GM12872 (cell line): ENCODE measurements at regions not wholly inside any gene's neighbourhood (a gene's known extent, or its start where the extent isn't known, plus 50 kb on each side); places are given as distances from the start of the nearest gene placed in this dataset.

Source experiments
- TF ChIP-seq, protein P1 (sequence below): IDR thresholded peaks from 3 replicates; pipeline ENCODE4 v1.5.1; 2011; ENCODE audit warnings: low read depth, mild to moderate bottlenecking, low read length, moderate library complexity; ENCODE audit not compliant: insufficient read depth

GRCh38 chr3:16055606-16056211 lies 118.8 kb upstream of the GALNT15 start:
- TF ChIP-seq, protein P1, sequence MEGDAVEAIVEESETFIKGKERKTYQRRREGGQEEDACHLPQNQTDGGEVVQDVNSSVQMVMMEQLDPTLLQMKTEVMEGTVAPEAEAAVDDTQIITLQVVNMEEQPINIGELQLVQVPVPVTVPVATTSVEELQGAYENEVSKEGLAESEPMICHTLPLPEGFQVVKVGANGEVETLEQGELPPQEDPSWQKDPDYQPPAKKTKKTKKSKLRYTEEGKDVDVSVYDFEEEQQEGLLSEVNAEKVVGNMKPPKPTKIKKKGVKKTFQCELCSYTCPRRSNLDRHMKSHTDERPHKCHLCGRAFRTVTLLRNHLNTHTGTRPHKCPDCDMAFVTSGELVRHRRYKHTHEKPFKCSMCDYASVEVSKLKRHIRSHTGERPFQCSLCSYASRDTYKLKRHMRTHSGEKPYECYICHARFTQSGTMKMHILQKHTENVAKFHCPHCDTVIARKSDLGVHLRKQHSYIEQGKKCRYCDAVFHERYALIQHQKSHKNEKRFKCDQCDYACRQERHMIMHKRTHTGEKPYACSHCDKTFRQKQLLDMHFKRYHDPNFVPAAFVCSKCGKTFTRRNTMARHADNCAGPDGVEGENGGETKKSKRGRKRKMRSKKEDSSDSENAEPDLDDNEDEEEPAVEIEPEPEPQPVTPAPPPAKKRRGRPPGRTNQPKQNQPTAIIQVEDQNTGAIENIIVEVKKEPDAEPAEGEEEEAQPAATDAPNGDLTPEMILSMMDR: no peak

DNA sequence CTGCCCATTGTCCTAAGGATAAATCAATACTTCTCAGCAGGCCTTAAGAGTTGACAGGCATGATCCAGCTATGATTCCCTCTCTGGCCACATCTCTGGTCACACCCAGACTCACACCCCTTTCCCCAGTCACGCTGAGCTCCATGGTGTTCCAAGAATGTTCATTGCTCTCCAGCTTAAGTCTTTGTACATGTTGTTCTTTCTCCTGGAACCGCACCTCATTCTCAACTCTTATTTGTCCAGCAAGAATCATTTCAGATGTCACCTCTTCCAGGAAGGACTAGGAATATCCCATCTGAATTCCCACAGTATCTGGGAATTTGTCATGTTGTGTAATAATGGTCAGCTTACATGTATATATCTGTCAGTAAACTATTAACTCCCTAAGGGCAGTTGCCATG lies 118.3 kb upstream of the GALNT15 start:
- TF ChIP-seq, protein P1: no peak

DNA sequence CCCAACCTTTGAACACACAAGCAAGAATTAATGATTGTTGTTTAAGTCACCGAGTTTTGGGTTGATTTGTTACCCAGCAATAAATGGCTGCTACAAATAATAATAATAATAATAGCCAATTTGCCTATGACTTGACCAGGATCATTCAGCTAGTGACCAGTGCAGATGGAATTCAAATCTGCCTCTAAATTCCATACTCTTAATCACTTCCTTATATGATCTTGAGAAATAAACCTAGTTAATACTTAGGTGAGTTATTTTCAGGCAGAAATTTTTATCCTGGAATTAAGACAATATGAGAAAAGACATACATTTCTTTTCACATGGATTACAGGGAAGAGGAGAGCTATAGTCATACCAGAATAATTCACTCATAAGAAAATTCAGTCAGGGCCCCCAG lies 116.0 kb upstream of the GALNT15 start:
- TF ChIP-seq, protein P1: no peak

- TF ChIP-seq, protein P1: no peak
Measured at GRCh38 chr3:16059081-16059537, 115.4 kb upstream of the GALNT15 start.

DNA sequence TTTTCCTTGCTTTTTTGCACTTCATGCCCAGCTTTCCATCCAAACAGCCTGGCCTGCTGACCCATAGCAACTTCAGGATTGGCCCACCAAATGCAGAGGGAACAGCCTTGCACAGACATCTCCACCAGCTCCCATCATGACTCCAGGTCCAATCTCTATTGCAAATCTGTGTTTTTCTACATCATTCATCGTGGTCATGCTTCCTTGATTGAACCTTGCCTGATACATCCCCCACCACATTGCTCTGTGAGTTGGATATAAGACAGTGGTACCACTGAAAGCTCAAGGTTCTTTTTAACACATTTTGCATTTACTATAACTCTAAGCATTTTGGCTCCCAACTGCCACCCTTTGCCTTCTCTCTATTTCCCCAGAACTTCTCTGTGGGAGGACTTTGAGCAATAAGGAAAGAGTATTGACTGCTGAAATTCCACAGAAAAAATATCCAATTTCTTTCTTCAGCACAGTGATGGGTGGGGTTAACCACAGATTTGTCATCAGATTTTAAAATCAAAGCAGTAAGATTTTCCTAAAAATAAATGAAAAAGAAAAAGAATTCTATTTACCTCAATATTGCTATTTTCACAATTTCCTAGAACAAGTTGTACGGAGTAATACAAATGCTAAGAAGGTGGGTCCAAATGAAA lies 114.6 kb upstream of the GALNT15 start:
- TF ChIP-seq, protein P1: no peak

GRCh38 chr3:16060358-16060852 lies 114.1 kb upstream of the GALNT15 start:
- TF ChIP-seq, protein P1: no peak

GRCh38 chr3:16060945-16061344 lies 113.5 kb upstream of the GALNT15 start:
- TF ChIP-seq, protein P1: no peak
